ENCODE measurements at regions not wholly inside any gene's neighbourhood (a gene's known extent, or its start where the extent isn't known, plus 50 kb on each side); places are given as distances from the start of the nearest gene placed in this dataset.
"Not testable (repeated sequence)": the region's sequence is repeated elsewhere in the genome, so short reads cannot be mapped to it uniquely, and the experiment has no call there.

- no peak for DNase-seq
Measured at GRCh38 chr3:189375532-189375931, 203.8 kb downstream of the TPRG1 start.

- no peak for DNase-seq
Measured at GRCh38 chr3:189383630-189384029, 211.9 kb downstream of the TPRG1 start.

- not testable (repeated sequence) for DNase-seq
Measured at GRCh38 chr3:189385880-189386279, 214.1 kb downstream of the TPRG1 start.

GRCh38 chr3:189386739-189387138, 215.0 kb downstream of the TPRG1 start:
- no peak for DNase-seq

- no peak for DNase-seq
Measured at GRCh38 chr3:189389346-189389745, 217.6 kb downstream of the TPRG1 start.

GRCh38 chr3:189393598-189393997, 221.8 kb downstream of the TPRG1 start:
- no peak for DNase-seq

- no peak for DNase-seq
Measured at GRCh38 chr3:189394599-189395121, 222.9 kb downstream of the TPRG1 start.

GRCh38 chr3:189395825-189396224, 224.1 kb downstream of the TPRG1 start:
- no peak for DNase-seq

GRCh38 chr3:189398656-189399055, 226.9 kb downstream of the TPRG1 start:
- no peak for DNase-seq

GRCh38 chr3:189401196-189401595, 229.4 kb downstream of the TPRG1 start:
- no peak for DNase-seq

GRCh38 chr3:189403194-189403593, 228.0 kb upstream of the TP63 start:
- DNase-seq = no peak

- DNase-seq = no peak
Measured at GRCh38 chr3:189404024-189404423, 227.2 kb upstream of the TP63 start.

GRCh38 chr3:189404797-189405484, 226.2 kb upstream of the TP63 start:
- no peak for DNase-seq

GRCh38 chr3:189406148-189406547, 225.0 kb upstream of the TP63 start:
- no peak for DNase-seq

- DNase-seq = no peak
Measured at GRCh38 chr3:189410522-189410921, 220.7 kb upstream of the TP63 start.

GRCh38 chr3:189419038-189419437, 212.2 kb upstream of the TP63 start:
- DNase-seq = no peak

GRCh38 chr3:189419683-189420082, 211.5 kb upstream of the TP63 start:
- no peak for DNase-seq

- no peak for DNase-seq
Measured at GRCh38 chr3:189424922-189425321, 206.3 kb upstream of the TP63 start.

GRCh38 chr3:189429019-189429418, 202.2 kb upstream of the TP63 start:
- no peak for DNase-seq

- DNase-seq = no peak
Measured at GRCh38 chr3:189430166-189430565, 201.0 kb upstream of the TP63 start.

- not testable (repeated sequence) for DNase-seq
Measured at GRCh38 chr3:189442257-189442656, 188.9 kb upstream of the TP63 start.

- no peak for DNase-seq
Measured at GRCh38 chr3:189446959-189447560, 184.1 kb upstream of the TP63 start.

- DNase-seq = no peak
Measured at GRCh38 chr3:189449084-189449483, 182.1 kb upstream of the TP63 start.

GRCh38 chr3:189455009-189455408, 176.2 kb upstream of the TP63 start:
- no peak for DNase-seq

Measured in left hindlimb (tissue), 1 donor.